Urinary bladder (tissue), 3 donors: ENCODE measurements at regions not wholly inside any gene's neighbourhood (a gene's known extent, or its start where the extent isn't known, plus 50 kb on each side); places are given as distances from the start of the nearest gene placed in this dataset.
"Not testable (repeated sequence)": the region's sequence is repeated elsewhere in the genome, so short reads cannot be mapped to it uniquely, and the experiment has no call there.

Experiments used
- DNase-seq: peaks from one replicate; pipeline ENCODE4 v3.0.0-alpha.2; 2015; ENCODE audit errors: extremely low spot score
- H3K27ac ChIP-seq: one replicate; pipeline ENCODE4 v1.5.1; 2013; ENCODE audit warnings: low read depth, mild to moderate bottlenecking, moderate library complexity
- H3K36me3 ChIP-seq: one replicate; pipeline ENCODE4 v1.6.1; 2013; ENCODE audit warnings: mild to moderate bottlenecking, moderate library complexity; ENCODE audit not compliant: insufficient read depth
- H3K4me1 ChIP-seq: one replicate; pipeline ENCODE4 v1.6.1; 2013; ENCODE audit warnings: mild to moderate bottlenecking, moderate library complexity; ENCODE audit not compliant: insufficient read depth
- H3K4me3 ChIP-seq: one replicate; pipeline ENCODE4 v1.5.1; 2013; ENCODE audit warnings: low read depth, low read length
- WGBS: extraction: QIAGEN DNeasy Blood & Tissue Kit; methylation state at CpG from one replicate; pipeline ENCODE4 v1.1.7; 2013; 5-methylcytosine and 5-hydroxymethylcytosine counted together
- donor health status: healthy with polysubstance abuse.
- donor health status: healthy.

GRCh38 chr2:77831898-77832297 is 309.7 kb upstream of the LRRTM4 start:
- Histone ChIP-seq H3K4me3 (no peak overlapping the region), H3K36me3 (no peaks in the 10 kb centered on the region), H3K4me1 (no peaks in the 10 kb centered on the region), H3K27ac (no peak overlapping the region)
- 91% methylated on average over 1 of the region's 1 CpG for WGBS
- no peak for DNase-seq

- Histone ChIP-seq H3K27ac (no peak overlapping the region), H3K36me3 (no peaks in the 10 kb centered on the region), H3K4me1 (no peaks in the 10 kb centered on the region), H3K4me3 (no peak overlapping the region)
- DNase-seq, result no peak
- WGBS, result 84% methylated on average over 3 of the region's 3 CpGs
Observed at GRCh38 chr2:77834360-77835002, 312.3 kb upstream of the LRRTM4 start.

- H3K27ac ChIP-seq, result no peak overlapping the region
- no peaks in the 10 kb centered on the region for H3K4me1 ChIP-seq
- H3K4me3 ChIP-seq, result no peak overlapping the region
- H3K36me3 ChIP-seq, result no peaks in the 10 kb centered on the region
- no peak for DNase-seq
Observed at GRCh38 chr2:77838441-77838840, 316.3 kb upstream of the LRRTM4 start.

- Histone ChIP-seq H3K36me3 (no peaks in the 10 kb centered on the region), H3K4me1 (no peaks in the 10 kb centered on the region), H3K27ac (no peak overlapping the region), H3K4me3 (no peak overlapping the region)
- no peak for DNase-seq
Observed at GRCh38 chr2:77839102-77839501, 316.9 kb upstream of the LRRTM4 start.

- Histone ChIP-seq H3K27ac (no peak overlapping the region), H3K4me3 (no peak overlapping the region), H3K4me1 (no peaks in the 10 kb centered on the region), H3K36me3 (no peaks in the 10 kb centered on the region)
- no peak for DNase-seq
Observed at GRCh38 chr2:77862120-77862519, 339.9 kb upstream of the LRRTM4 start.

- Histone ChIP-seq H3K4me3 (no peak overlapping the region), H3K4me1 (no peaks in the 10 kb centered on the region), H3K27ac (no peak overlapping the region), H3K36me3 (no peaks in the 10 kb centered on the region)
- no peak for DNase-seq
- 76% methylated on average over 4 of the region's 4 CpGs for WGBS
Observed at GRCh38 chr2:77864426-77864825, 342.2 kb upstream of the LRRTM4 start.

- Histone ChIP-seq H3K4me1 (no peaks in the 10 kb centered on the region), H3K36me3 (no peaks in the 10 kb centered on the region), H3K4me3 (no peak overlapping the region), H3K27ac (no peak overlapping the region)
- no peak for DNase-seq
- 57% methylated on average over 3 of the region's 3 CpGs for WGBS
Observed at GRCh38 chr2:77866661-77867060, 344.5 kb upstream of the LRRTM4 start.

GRCh38 chr2:77867146-77867545 is 345.0 kb upstream of the LRRTM4 start:
- no peaks in the 10 kb centered on the region for H3K4me1 ChIP-seq
- H3K4me3 ChIP-seq, result no peak overlapping the region

GRCh38 chr2:77873506-77873905 is 351.3 kb upstream of the LRRTM4 start:
- H3K27ac ChIP-seq, result no peak overlapping the region
- DNase-seq, result no peak
- H3K4me3 ChIP-seq, result no peak overlapping the region
- 27% methylated on average over 3 of the region's 3 CpGs for WGBS
- no peaks in the 10 kb centered on the region for H3K36me3 ChIP-seq
- no peaks in the 10 kb centered on the region for H3K4me1 ChIP-seq

More at GRCh38 chr2:77867146-77867545, 345.0 kb upstream of the LRRTM4 start:
- DNase-seq, result no peak
- Histone ChIP-seq H3K27ac (no peak overlapping the region), H3K36me3 (no peaks in the 10 kb centered on the region)

GRCh38 chr2:77900211-77900610 is 378.0 kb upstream of the LRRTM4 start:
- DNase-seq, H3K27ac ChIP-seq, H3K4me1 ChIP-seq, H3K36me3 ChIP-seq, H3K4me3 ChIP-seq: not testable (repeated sequence)
- 94% methylated on average over 6 of the region's 6 CpGs for WGBS

- DNase-seq, result no peak
- no peaks in the 10 kb centered on the region for H3K36me3 ChIP-seq
- WGBS, result 83% methylated on average over 3 of the region's 3 CpGs
Observed at GRCh38 chr2:77910136-77910535, 388.0 kb upstream of the LRRTM4 start.

GRCh38 chr2:77920838-77921366 is 398.7 kb upstream of the LRRTM4 start:
- WGBS, result 87% methylated on average over 3 of the region's 3 CpGs
- no peak for DNase-seq
- H3K27ac ChIP-seq, result no peak overlapping the region
- no peaks in the 10 kb centered on the region for H3K4me1 ChIP-seq
- H3K36me3 ChIP-seq, result no peaks in the 10 kb centered on the region
- H3K4me3 ChIP-seq, result no peak overlapping the region

More at GRCh38 chr2:77910136-77910535, 388.0 kb upstream of the LRRTM4 start:
- no peak overlapping the region for H3K4me3 ChIP-seq
- no peaks in the 10 kb centered on the region for H3K4me1 ChIP-seq
- H3K27ac ChIP-seq, result no peak overlapping the region

GRCh38 chr2:77922567-77922966 is 400.4 kb upstream of the LRRTM4 start:
- no peak overlapping the region for H3K27ac ChIP-seq
- H3K36me3 ChIP-seq, result no peaks in the 10 kb centered on the region
- DNase-seq, result no peak
- H3K4me3 ChIP-seq, result no peak overlapping the region
- WGBS, result 88% methylated on average over 1 of the region's 1 CpG
- H3K4me1 ChIP-seq, result no peaks in the 10 kb centered on the region

GRCh38 chr2:77937366-77937765 is 415.2 kb upstream of the LRRTM4 start:
- Histone ChIP-seq H3K27ac (no peak overlapping the region), H3K4me3 (no peak overlapping the region), H3K4me1 (no peaks in the 10 kb centered on the region), H3K36me3 (no peaks in the 10 kb centered on the region)
- WGBS, result 93% methylated on average over 5 of the region's 5 CpGs
- DNase-seq, result no peak

GRCh38 chr2:77938462-77938861 is 416.3 kb upstream of the LRRTM4 start:
- DNase-seq, result no peak
- H3K4me1 ChIP-seq, result no peaks in the 10 kb centered on the region
- H3K4me3 ChIP-seq, result no peak overlapping the region
- no peaks in the 10 kb centered on the region for H3K36me3 ChIP-seq
- WGBS, result 80% methylated on average over 1 of the region's 1 CpG
- no peak overlapping the region for H3K27ac ChIP-seq
